Endothelial cell of umbilical vein (primary cell): ENCODE measurements at regions not wholly inside any gene's neighbourhood (a gene's known extent, or its start where the extent isn't known, plus 50 kb on each side); places are given as distances from the start of the nearest gene placed in this dataset.

Experiments used
- BruUV-seq: library from RNA; stranded (reverse); fragments of 400-500 nt; replicated peaks from 2 replicates; lab custom pipeline; 2021; lab: Mats Ljungman, UMichigan
- CTCF ChIA-PET: fragments of 300-600, 350-600 bp; sonication (Branson Sonifier 250); formaldehyde crosslinking; loops from one replicate; lab custom pipeline; 2021; ENCODE audit warnings: antibody characterized with exemption, inconsistent platforms; lab: Charles Lee
- POLR2A ChIA-PET: fragments of 300-600, 350-600 bp; sonication (Branson Sonifier 250); formaldehyde crosslinking; loops from one replicate; lab custom pipeline; 2021; ENCODE audit warnings: antibody characterized with exemption, inconsistent platforms; lab: Charles Lee
- DNase-seq: peaks from one replicate; pipeline ENCODE4 v3.0.0-alpha.2; 2011; ENCODE audit warnings: low read depth, low spot score
- FAIRE-seq: peaks from 2 replicates; lab custom pipeline; 2011; peaks lifted over from hg19 to GRCh38; lab: Jason Lieb, UNC
- H2AFZ ChIP-seq: 2 replicates; pipeline ENCODE4 v1.6.0; 2012; ENCODE audit warnings: low read depth, low read length, control low read depth, inconsistent platforms
- H3K27ac ChIP-seq: 2 replicates; pipeline ENCODE4 v1.5.1; 2011; ENCODE audit warnings: low read depth, mild to moderate bottlenecking, control low read depth, low read length, moderate library complexity; ENCODE audit not compliant: insufficient read depth
- H3K27me3 ChIP-seq, 2 experiments: 2 replicates each; pipeline versions ENCODE4 v1.6.0 to v1.6.1; 2011; ENCODE audit warnings: low read length in 2 of 2, mixed read lengths in 1 of 2; ENCODE audit not compliant: control insufficient read depth in 2 of 2, insufficient read depth in 2 of 2
- H3K36me3 ChIP-seq, 2 experiments: 2 replicates in 1 of 2; 3 replicates in 1 of 2; pipeline ENCODE4 v1.5.1; 2011; ENCODE audit warnings: low read length in 2 of 2, mild to moderate bottlenecking in 1 of 2, moderate library complexity in 1 of 2; ENCODE audit not compliant: control insufficient read depth in 2 of 2, insufficient read depth in 2 of 2; ENCODE audit errors: extremely low read depth in 1 of 2
- H3K4me1 ChIP-seq: 3 replicates; pipeline ENCODE4 v1.5.1; 2011; ENCODE audit warnings: mild to moderate bottlenecking, low read length; ENCODE audit not compliant: control insufficient read depth, insufficient read depth; ENCODE audit errors: extremely low read depth
- H3K4me2 ChIP-seq: 2 replicates; pipeline ENCODE4 v1.6.1; 2011; ENCODE audit warnings: low read length, control low read depth, mixed read lengths; ENCODE audit not compliant: insufficient read depth
- H3K4me3 ChIP-seq, 3 experiments: fragments of 200-600 bp in 1 of 3; sonication (generic), shearing (Covaris generic) in 1 of 3; replicated peaks in 1 of 3; 2 replicates each; pipeline ENCODE4 v1.5.1; 2011 to 2016; ENCODE audit warnings: control low read depth in 3 of 3, low read length in 3 of 3, mild to moderate bottlenecking in 2 of 3, inconsistent platforms in 1 of 3, low read depth in 1 of 3, moderate library complexity in 1 of 3; ENCODE audit not compliant: insufficient read depth in 1 of 3
- H3K79me2 ChIP-seq: 2 replicates; pipeline ENCODE4 v1.6.0; 2012; ENCODE audit warnings: low read length, inconsistent platforms; ENCODE audit not compliant: control insufficient read depth, insufficient read depth
- H3K9ac ChIP-seq: replicated peaks from 2 replicates; pipeline ENCODE3; 2011; ENCODE audit warnings: low read length, control low read depth; ENCODE audit not compliant: insufficient read depth; ENCODE audit errors: extremely low read depth
- H3K9me1 ChIP-seq: replicated peaks from 3 replicates; pipeline ENCODE4 v1.6.0; 2011; ENCODE audit warnings: mild to moderate bottlenecking, low read length; ENCODE audit not compliant: control insufficient read depth, insufficient read depth; ENCODE audit errors: extremely low read depth
- H3K9me3 ChIP-seq: replicated peaks from 2 replicates; pipeline ENCODE4 v1.5.1; 2012; ENCODE audit warnings: low read length, inconsistent platforms; ENCODE audit not compliant: control insufficient read depth, insufficient read depth
- H4K20me1 ChIP-seq: replicated peaks from 2 replicates; pipeline ENCODE3; 2011; ENCODE audit warnings: mild to moderate bottlenecking, low read length; ENCODE audit not compliant: control insufficient read depth, insufficient read depth; ENCODE audit errors: extremely low read depth
- EZH2 ChIP-seq: IDR thresholded peaks from 2 replicates; pipeline ENCODE4 v1.6.1; 2012; ENCODE audit warnings: borderline replicate concordance, low read depth, mild to moderate bottlenecking, moderate library complexity, low read length, inconsistent platforms; ENCODE audit not compliant: severe bottlenecking
- FOS ChIP-seq: IDR thresholded peaks from 2 replicates; pipeline ENCODE4 v1.6.1; 2011; ENCODE audit warnings: mild to moderate bottlenecking, low read length, moderate library complexity, borderline replicate concordance; ENCODE audit not compliant: insufficient read depth
- GATA2 ChIP-seq: IDR thresholded peaks from 2 replicates; pipeline ENCODE4 v1.7.0; 2011; ENCODE audit warnings: low read depth, mild to moderate bottlenecking, moderate library complexity, mixed read lengths, low read length; ENCODE audit not compliant: insufficient read length, insufficient read depth
- JUN ChIP-seq: IDR thresholded peaks from 2 replicates; pipeline ENCODE4 v1.6.1; 2011; ENCODE audit warnings: borderline replicate concordance, low read depth; ENCODE audit not compliant: insufficient read length, insufficient read depth
- MYC ChIP-seq: IDR thresholded peaks from one replicate; pipeline ENCODE4 v1.6.1; 2011; ENCODE audit warnings: mild to moderate bottlenecking, low read depth, low read length
- POLR2A ChIP-seq: IDR thresholded peaks from 2 replicates; pipeline ENCODE4 v1.6.1; 2012; ENCODE audit warnings: low read depth, mild to moderate bottlenecking, control low read depth, low read length
- POLR2AphosphoS5 ChIP-seq: IDR thresholded peaks from 2 replicates; pipeline ENCODE4 v1.6.1; 2012; ENCODE audit warnings: low read depth, mild to moderate bottlenecking, control low read depth, low read length, moderate library complexity; ENCODE audit not compliant: insufficient read depth
- dilution Hi-C: fragments of 300-500 bp; cut with MboI; formaldehyde crosslinking; loops from one replicate; pipeline ENCODE4 v1.15.0; 2019; ENCODE audit warnings: low sequenced_read_pairs; ENCODE audit not compliant: extremely low pct_ligation_motif_present
- intact Hi-C: fragments of 100-400 bp; cut with micrococcal nuclease; formaldehyde crosslinking; loops from one replicate; pipeline ENCODE4 v1.10.0; 2022
- TF ChIP-seq, protein P1 (sequence below): IDR thresholded peaks from 2 replicates; pipeline ENCODE4 v1.6.1; 2011; ENCODE audit not compliant: insufficient read depth, insufficient read length
- TF ChIP-seq, protein P2 (sequence below), 2 donors: IDR thresholded peaks; 1 replicate in 1 of 2; 2 replicates in 1 of 2; pipeline ENCODE4 v1.5.1; 2011; ENCODE audit warnings: low read length in 2 of 2, mild to moderate bottlenecking in 2 of 2, moderate library complexity in 2 of 2, control low read depth in 1 of 2, inconsistent platforms in 1 of 2, low read depth in 1 of 2; ENCODE audit not compliant: insufficient read depth in 1 of 2; ENCODE audit errors: extremely low read depth in 1 of 2

DNA sequence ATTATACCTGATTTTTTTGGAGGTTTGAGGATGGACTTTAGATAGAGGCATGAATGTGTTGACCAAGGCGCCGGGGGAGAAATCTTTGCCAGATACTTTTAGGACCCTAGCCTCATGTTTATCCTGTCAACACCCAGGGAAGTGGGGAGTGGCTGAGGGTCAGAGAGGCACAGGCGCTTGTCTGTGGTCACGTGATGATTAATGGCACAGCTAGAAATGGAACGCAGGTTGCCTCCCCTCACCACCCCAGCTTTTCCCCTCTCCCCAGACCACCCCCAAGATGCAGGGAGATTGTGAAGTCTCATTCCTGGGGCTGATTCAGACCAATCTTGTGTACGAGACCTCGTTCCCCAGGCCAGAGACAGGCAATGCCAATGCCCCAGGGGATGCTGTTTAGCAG is 218.4 kb upstream of the LINGO1 start:
- Histone ChIP-seq H3K4me1 (no peaks in the 10 kb centered on the region), H3K4me2 (no peak overlapping the region), H3K9me3 (no peaks in the 10 kb centered on the region), H3K4me3 (no peak overlapping the region), H3K36me3 (no peaks in the 10 kb centered on the region), H4K20me1 (no peaks in the 10 kb centered on the region), H3K79me2 (no peaks in the 10 kb centered on the region), H3K27ac (no peak overlapping the region), H3K9ac (no peak overlapping the region), H2AFZ (no peak overlapping the region), H3K27me3 (peaks cover 3 to 10% of the 10 kb centered on the region in 2 experiments), H3K9me1 (no peaks in the 10 kb centered on the region)
- no peak for DNase-seq
- ChIA-PET CTCF (interaction anchor here (1.2 to 1.5 kb wide), 3 partner anchors 10 to 24 kb away, joined by 3 to 4 read pairs (median 4); no protein-coding TSS in a partner anchor), POLR2A (no interaction called here)
- BruUV-seq, result no TSS peak
- TF ChIP-seq EZH2 (no peak), POLR2AphosphoS5 (no peak), GATA2 (no peak), JUN (no peak), FOS (no peak), MYC (no peak)
- dilution Hi-C loops, result no loop called here
- intact Hi-C loops, result no loop called here
- no peak for FAIRE-seq

DNA sequence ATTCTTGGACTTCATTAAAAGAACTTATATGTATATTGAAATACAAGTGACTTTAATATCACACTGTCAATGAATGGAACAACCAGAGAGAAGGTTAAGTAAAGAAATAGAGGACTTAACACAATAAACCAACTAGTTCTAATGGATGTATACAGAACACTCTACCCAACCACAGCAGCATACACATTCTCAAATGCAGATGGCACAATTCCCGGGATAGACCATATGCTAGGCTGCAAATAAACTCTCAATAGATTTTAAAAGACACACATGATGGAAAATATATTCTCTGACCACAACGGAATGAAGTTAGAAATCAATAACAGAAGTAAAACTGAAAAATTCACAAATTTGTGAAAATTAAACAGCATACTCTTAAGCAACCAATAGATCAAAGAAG is 214.3 kb upstream of the LINGO1 start:
- Histone ChIP-seq H3K27ac (no peak overlapping the region), H3K9me3 (no peaks in the 10 kb centered on the region), H3K4me3 (no peak overlapping the region), H3K79me2 (no peaks in the 10 kb centered on the region), H2AFZ (no peak overlapping the region), H3K9ac (no peak overlapping the region), H3K4me1 (no peaks in the 10 kb centered on the region), H3K9me1 (no peaks in the 10 kb centered on the region), H4K20me1 (no peaks in the 10 kb centered on the region), H3K4me2 (no peak overlapping the region), H3K36me3 (no peaks in the 10 kb centered on the region), H3K27me3 (peaks cover 4 to 14% of the 10 kb centered on the region in 2 experiments)
- TF ChIP-seq JUN, result no peak
- no peak for TF ChIP-seq GATA2
- no peak for TF ChIP-seq POLR2AphosphoS5
- TF ChIP-seq, protein P1, sequence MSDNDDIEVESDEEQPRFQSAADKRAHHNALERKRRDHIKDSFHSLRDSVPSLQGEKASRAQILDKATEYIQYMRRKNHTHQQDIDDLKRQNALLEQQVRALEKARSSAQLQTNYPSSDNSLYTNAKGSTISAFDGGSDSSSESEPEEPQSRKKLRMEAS, result no peak
- TF ChIP-seq, protein P2, sequence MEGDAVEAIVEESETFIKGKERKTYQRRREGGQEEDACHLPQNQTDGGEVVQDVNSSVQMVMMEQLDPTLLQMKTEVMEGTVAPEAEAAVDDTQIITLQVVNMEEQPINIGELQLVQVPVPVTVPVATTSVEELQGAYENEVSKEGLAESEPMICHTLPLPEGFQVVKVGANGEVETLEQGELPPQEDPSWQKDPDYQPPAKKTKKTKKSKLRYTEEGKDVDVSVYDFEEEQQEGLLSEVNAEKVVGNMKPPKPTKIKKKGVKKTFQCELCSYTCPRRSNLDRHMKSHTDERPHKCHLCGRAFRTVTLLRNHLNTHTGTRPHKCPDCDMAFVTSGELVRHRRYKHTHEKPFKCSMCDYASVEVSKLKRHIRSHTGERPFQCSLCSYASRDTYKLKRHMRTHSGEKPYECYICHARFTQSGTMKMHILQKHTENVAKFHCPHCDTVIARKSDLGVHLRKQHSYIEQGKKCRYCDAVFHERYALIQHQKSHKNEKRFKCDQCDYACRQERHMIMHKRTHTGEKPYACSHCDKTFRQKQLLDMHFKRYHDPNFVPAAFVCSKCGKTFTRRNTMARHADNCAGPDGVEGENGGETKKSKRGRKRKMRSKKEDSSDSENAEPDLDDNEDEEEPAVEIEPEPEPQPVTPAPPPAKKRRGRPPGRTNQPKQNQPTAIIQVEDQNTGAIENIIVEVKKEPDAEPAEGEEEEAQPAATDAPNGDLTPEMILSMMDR (IDR thresholded peaks at IDR 0.05; ENCODE audit: extremely low read depth in 1 of 2, insufficient read depth in 1 of 2, low read depth in 1 of 2, low read length in 2 of 2), result no peak
- TF ChIP-seq FOS, result no peak
- TF ChIP-seq MYC, result no peak
- TF ChIP-seq EZH2, result no peak
- no peak for TF ChIP-seq POLR2A
- FAIRE-seq (no peak), DNase-seq (no peak)
- ChIA-PET CTCF (interaction anchor here (1.3 to 1.5 kb wide), 2 partner anchors 9 to 23 kb away, joined by 3 read pairs; no protein-coding TSS in a partner anchor), POLR2A (no interaction called here)
- BruUV-seq, result no TSS peak
- dilution Hi-C loops (no loop called here), intact Hi-C loops (no loop called here)
